Right lobe of liver (tissue), 6 donors: ENCODE measurements at regions not wholly inside any gene's neighbourhood (a gene's known extent, or its start where the extent isn't known, plus 50 kb on each side); places are given as distances from the start of the nearest gene placed in this dataset.

ENCODE experiments used
- ATAC-seq, 4 donors: fragments of 200-7000 bp; cut with Tn5 transposase; one replicate each; pipeline ENCODE4 v1.9.1; 2020; ENCODE audit warnings: mild to moderate bottlenecking in 4 of 4, moderate library complexity in 4 of 4
- DNase-seq, 3 donors: peaks; one replicate each; pipeline ENCODE4 v3.0.0-alpha.2; 2020
- H3K27ac ChIP-seq, 3 donors: fragments of 200-600 bp; one replicate each; pipeline ENCODE4 v1.8.0; 2022
- H3K27me3 ChIP-seq, 2 donors: fragments of 200-600 bp; one replicate each; pipeline ENCODE4 v1.8.0; 2022
- H3K36me3 ChIP-seq, 4 donors: fragments of 200-600 bp; sonication (generic) in 1 of 4; one replicate each; pipeline versions ENCODE4 v1.5.1 to v1.8.0; 2017 to 2022; ENCODE audit warnings: control low read depth in 1 of 4
- H3K4me1 ChIP-seq, 4 donors: fragments of 200-600 bp; sonication (generic) in 1 of 4; one replicate each; pipeline versions ENCODE4 v1.5.1 to v1.8.0; 2017 to 2022; ENCODE audit warnings: control low read depth in 1 of 4
- H3K4me3 ChIP-seq, 3 donors: fragments of 200-600 bp; one replicate each; pipeline ENCODE4 v1.8.0; 2022
- H3K9me3 ChIP-seq, 4 donors: fragments of 200-600 bp; sonication (generic) in 1 of 4; one replicate each; pipeline versions ENCODE4 v1.5.1 to v1.8.0; 2017 to 2022; ENCODE audit warnings: control low read depth in 1 of 4
- POLR2A ChIP-seq: fragments of 450-650 bp; IDR thresholded peaks from one replicate; pipeline ENCODE4 v1.6.1; 2017; ENCODE audit warnings: antibody characterized with exemption, mild to moderate bottlenecking
- WGBS: methylation state at CpG from one replicate; pipeline ENCODE4 v1.1.6; 2018; ENCODE audit warnings: low coverage, low lambda C conversion rate; ENCODE audit not compliant: insufficient coverage; ENCODE audit errors: missing lambda C conversion rate; 5-methylcytosine and 5-hydroxymethylcytosine counted together
- intact Hi-C, 2 donors: fragments of 100-400 bp; cut with DNase I; formaldehyde crosslinking; loops; one replicate each; pipeline versions ENCODE4 v1.11.2 to v1.14.1; 2022
- TF ChIP-seq, protein P1 (sequence below), 4 donors: fragments of 200-600 bp in 3 of 4; fragments of 450-650 bp in 1 of 4; IDR thresholded peaks; one replicate each; pipeline versions ENCODE4 v1.5.1 to v1.8.0; 2016 to 2022; ENCODE audit warnings: antibody characterized with exemption in 4 of 4, mild to moderate bottlenecking in 2 of 4
- donor health status: DM: no; HTN: yes; CAD: no.
- donor health status: DM: no; HTN: no; CAD: no.
- donor health status: DM: no; HTN: no; CAD: no.
- donor health status: DM: no; HTN: yes; CAD: no.
- donor health status: DM: no; HTN: yes; CAD: no.

DNA sequence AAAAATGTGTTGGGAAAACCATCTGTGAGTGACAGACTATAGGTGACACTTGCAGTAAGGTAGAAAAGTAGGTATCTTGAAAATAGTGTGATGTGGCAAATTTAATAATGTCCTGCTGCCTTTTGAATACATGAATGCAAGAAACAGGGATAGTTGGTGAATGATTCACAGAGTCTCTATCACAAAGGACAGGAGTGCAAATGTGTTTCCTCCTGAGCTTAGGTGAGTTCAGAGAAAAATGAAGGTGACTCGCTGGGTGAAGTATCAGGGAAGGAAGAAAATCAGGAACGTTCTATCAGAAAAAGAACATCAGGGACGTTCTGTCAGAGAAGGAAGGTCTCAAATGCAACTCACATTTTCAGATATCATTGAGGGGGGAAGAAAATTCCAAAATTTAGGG is 557.8 kb upstream of the SLC35B3 start:
- ATAC-seq = no peak
- H3K4me3 ChIP-seq = no peak overlapping the region
- TF ChIP-seq, protein P1, sequence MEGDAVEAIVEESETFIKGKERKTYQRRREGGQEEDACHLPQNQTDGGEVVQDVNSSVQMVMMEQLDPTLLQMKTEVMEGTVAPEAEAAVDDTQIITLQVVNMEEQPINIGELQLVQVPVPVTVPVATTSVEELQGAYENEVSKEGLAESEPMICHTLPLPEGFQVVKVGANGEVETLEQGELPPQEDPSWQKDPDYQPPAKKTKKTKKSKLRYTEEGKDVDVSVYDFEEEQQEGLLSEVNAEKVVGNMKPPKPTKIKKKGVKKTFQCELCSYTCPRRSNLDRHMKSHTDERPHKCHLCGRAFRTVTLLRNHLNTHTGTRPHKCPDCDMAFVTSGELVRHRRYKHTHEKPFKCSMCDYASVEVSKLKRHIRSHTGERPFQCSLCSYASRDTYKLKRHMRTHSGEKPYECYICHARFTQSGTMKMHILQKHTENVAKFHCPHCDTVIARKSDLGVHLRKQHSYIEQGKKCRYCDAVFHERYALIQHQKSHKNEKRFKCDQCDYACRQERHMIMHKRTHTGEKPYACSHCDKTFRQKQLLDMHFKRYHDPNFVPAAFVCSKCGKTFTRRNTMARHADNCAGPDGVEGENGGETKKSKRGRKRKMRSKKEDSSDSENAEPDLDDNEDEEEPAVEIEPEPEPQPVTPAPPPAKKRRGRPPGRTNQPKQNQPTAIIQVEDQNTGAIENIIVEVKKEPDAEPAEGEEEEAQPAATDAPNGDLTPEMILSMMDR (IDR thresholded peaks at IDR 0.05) = no peak
- TF ChIP-seq POLR2A = no peak
- no peak overlapping the region for H3K27ac ChIP-seq
- H3K27me3 ChIP-seq = no peaks in the 10 kb centered on the region
- no peaks in the 10 kb centered on the region for H3K36me3 ChIP-seq
- no peak for DNase-seq
- H3K9me3 ChIP-seq = no peaks in the 10 kb centered on the region
- H3K4me1 ChIP-seq = no peaks in the 10 kb centered on the region
- intact Hi-C loops = no loop called here
- WGBS = 77% methylated on average over 3 of the region's 3 CpGs

DNA sequence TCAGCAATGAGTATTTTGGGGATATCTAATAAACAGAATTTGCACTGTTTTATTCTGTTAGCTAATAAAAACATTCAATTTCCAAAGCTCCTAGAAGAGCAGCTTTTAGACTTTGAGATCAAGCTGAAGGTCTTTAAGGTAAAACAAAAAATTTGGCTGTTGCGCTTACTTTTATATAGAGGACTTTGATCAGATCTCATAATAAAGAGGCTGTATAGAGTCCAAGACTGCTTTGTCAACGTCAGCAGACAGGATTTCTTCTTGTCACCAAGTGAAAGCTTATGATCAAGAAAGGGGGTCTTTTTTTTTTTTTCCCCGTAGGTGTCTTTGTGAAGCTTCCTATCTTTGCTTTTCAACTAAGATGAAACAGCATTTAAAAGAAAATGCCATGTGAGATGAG is 556.5 kb upstream of the SLC35B3 start:
- no peak for TF ChIP-seq POLR2A
- intact Hi-C loops = no loop called here
- ATAC-seq = no peak
- WGBS = 62% methylated on average over 3 of the region's 3 CpGs
- Histone ChIP-seq H3K36me3 (no peaks in the 10 kb centered on the region), H3K4me1 (no peaks in the 10 kb centered on the region), H3K9me3 (no peaks in the 10 kb centered on the region), H3K27ac (no peak overlapping the region), H3K4me3 (no peak overlapping the region), H3K27me3 (no peaks in the 10 kb centered on the region)
- no peak for DNase-seq

DNA sequence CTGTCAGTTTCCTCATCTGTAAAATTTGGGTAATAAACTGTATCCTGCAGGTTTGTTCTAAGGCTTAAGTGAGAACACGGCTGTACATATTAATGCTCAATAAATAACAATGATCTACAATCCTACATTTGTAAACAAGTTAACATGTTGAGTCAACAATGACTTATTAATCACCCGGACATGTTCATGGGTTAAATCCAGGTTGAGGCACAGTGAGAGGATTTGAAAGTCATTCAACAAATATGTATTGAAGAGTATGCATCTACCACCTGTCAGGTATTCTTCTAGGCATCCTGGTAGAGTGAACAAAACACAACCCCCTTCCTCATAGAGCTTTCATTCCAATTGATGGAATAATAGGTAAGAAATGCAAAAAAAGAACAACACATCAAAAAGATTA is 554.7 kb upstream of the SLC35B3 start:
- intact Hi-C loops = no loop called here
- H3K36me3 ChIP-seq = no peaks in the 10 kb centered on the region
- H3K4me3 ChIP-seq = no peak overlapping the region
- no peak overlapping the region for H3K27ac ChIP-seq
- ATAC-seq (no peak), DNase-seq (no peak)
- no peaks in the 10 kb centered on the region for H3K4me1 ChIP-seq
- no peaks in the 10 kb centered on the region for H3K27me3 ChIP-seq
- 96% methylated on average over 2 of the region's 2 CpGs for whole genome bisulfite sequencing
- TF ChIP-seq, protein P1 (IDR thresholded peaks at IDR 0.05) = no peak
- no peak for TF ChIP-seq POLR2A
- H3K9me3 ChIP-seq = no peaks in the 10 kb centered on the region

DNA sequence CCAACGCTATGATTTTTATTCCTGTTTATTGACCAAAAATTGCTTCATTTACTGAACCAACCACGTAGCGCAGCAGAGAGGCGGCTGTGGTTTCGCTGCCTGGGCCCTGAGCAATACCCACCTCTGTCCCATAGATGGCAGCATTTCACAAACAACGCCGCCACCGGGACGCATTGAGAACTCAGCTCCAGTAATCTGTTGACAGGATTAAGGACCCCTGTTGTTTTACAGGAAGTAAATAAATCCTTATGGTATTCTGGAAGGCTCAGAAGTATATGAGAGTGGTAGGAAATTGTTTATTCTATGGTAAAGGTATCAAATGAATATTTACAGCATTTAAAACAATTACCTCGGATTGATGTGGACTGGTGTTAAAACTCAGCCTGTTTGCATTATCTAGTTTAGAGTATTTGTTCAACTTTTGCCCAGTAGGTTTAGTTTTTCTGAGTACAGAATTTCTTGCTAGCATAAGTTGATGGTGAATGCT is 547.9 kb upstream of the SLC35B3 start:
- TF ChIP-seq POLR2A = no peak
- TF ChIP-seq, protein P1 (IDR thresholded peaks at IDR 0.05) = peak; percentile 94 to 99 (median 98)
- intact Hi-C loops = loop anchor here in 1 of 2 donors (10.0 kb wide), 1 partner anchor 432 kb away; no protein-coding TSS in a partner anchor
- peak; percentile 99 to 100 (median 99) for ATAC-seq

DNA sequence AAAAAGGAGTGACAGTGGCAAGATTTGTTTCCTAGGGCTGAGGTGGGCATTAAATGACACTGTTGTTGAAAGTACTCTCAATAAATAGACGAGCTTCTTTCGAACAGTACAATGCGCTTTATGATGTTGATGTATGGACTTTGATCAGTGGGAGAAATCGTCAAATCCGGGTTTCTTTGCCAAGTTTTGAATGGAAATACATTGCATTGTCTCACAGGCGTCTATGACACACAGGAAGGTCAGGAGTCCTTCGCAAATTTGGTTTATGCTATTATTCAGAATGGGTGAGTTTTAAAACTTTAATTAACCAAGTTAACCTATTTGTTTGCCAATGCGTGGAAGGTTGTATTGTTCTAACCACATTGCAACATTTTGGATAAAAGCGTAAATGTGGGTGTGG is 547.3 kb upstream of the SLC35B3 start:
- Histone ChIP-seq H3K27me3 (no peaks in the 10 kb centered on the region), H3K4me3 (peak overlapping the region in 2 of 3 donors; percentile 28 to 38), H3K4me1 (no peaks in the 10 kb centered on the region), H3K9me3 (no peaks in the 10 kb centered on the region), H3K27ac (peak overlapping the region in 1 of 3 donors; percentile 30), H3K36me3 (no peaks in the 10 kb centered on the region)
- ATAC-seq (peak; percentile 27 to 58 (median 46)), DNase-seq (no peak)
- intact Hi-C loops = loop anchor here in 1 of 2 donors (10.0 kb wide), 1 partner anchor 432 kb away; no protein-coding TSS in a partner anchor
- 17% methylated on average over 9 of the region's 9 CpGs for WGBS
- no peak for TF ChIP-seq POLR2A

More for the DNA sequence above, 547.9 kb upstream of the SLC35B3 start:
- peak; percentile 56 to 76 (median 71) for DNase-seq
- Histone ChIP-seq H3K27me3 (no peaks in the 10 kb centered on the region), H3K9me3 (no peaks in the 10 kb centered on the region), H3K27ac (peak overlapping the region in 1 of 3 donors; percentile 30), H3K4me1 (no peaks in the 10 kb centered on the region), H3K4me3 (peak overlapping the region in 2 of 3 donors; percentile 28 to 38), H3K36me3 (no peaks in the 10 kb centered on the region)
- WGBS = 1% methylated on average over 10 of the region's 10 CpGs

DNA sequence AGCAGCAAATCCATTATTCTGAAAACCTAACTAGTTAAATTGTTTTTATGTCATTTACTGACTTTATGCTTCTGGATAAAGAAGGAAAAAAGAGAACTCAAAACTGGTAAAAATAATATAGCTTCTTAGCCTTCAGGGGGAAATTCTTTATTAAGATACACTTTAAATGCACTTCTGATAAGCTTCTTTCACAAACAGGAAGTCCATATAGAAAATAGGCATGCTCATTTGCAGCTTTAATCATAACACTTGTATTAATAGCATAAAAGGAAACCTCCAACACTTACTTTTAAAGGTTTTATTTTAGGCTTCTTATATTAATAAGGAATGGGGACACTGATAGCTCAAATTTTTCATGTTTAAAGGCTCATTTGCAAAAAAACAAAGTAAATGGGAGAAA is 538.0 kb upstream of the SLC35B3 start:
- ATAC-seq (no peak), DNase-seq (no peak)
- no peak overlapping the region for H3K4me3 ChIP-seq
- H3K9me3 ChIP-seq = no peaks in the 10 kb centered on the region
- no peaks in the 10 kb centered on the region for H3K4me1 ChIP-seq
- intact Hi-C loops = no loop called here
- H3K27me3 ChIP-seq = no peaks in the 10 kb centered on the region
- H3K36me3 ChIP-seq = no peaks in the 10 kb centered on the region
- TF ChIP-seq, protein P1 (IDR thresholded peaks at IDR 0.05) = no peak
- TF ChIP-seq POLR2A = no peak
- no peak overlapping the region for H3K27ac ChIP-seq
